ENCODE measurements at regions not wholly inside any gene's neighbourhood (a gene's known extent, or its start where the extent isn't known, plus 50 kb on each side); places are given as distances from the start of the nearest gene placed in this dataset.
"Not testable (repeated sequence)": the region's sequence is repeated elsewhere in the genome, so short reads cannot be mapped to it uniquely, and the experiment has no call there.

- no peak for DNase-seq
These were observed 128.9 kb downstream of the TMEM200A start for GRCh38 chr6:130494729-130495128.

GRCh38 chr6:130500693-130501092, 134.9 kb downstream of the TMEM200A start:
- DNase-seq, result no peak

GRCh38 chr6:130503146-130503545, 137.3 kb downstream of the TMEM200A start:
- DNase-seq, result no peak

GRCh38 chr6:130505808-130506598, 140.2 kb downstream of the TMEM200A start:
- no peak for DNase-seq

GRCh38 chr6:130507005-130507665, 141.3 kb downstream of the TMEM200A start:
- DNase-seq, result not testable (repeated sequence)

GRCh38 chr6:130507666-130508028, 141.8 kb downstream of the TMEM200A start:
- DNase-seq, result no peak

GRCh38 chr6:130513770-130514169, 148.0 kb downstream of the TMEM200A start:
- no peak for DNase-seq

GRCh38 chr6:130514712-130515111, 148.9 kb downstream of the TMEM200A start:
- no peak for DNase-seq

GRCh38 chr6:130515306-130515705, 149.5 kb downstream of the TMEM200A start:
- DNase-seq, result no peak

GRCh38 chr6:130516604-130517003, 150.8 kb downstream of the TMEM200A start:
- DNase-seq, result no peak

GRCh38 chr6:130517444-130517931, 151.7 kb downstream of the TMEM200A start:
- DNase-seq, result no peak

GRCh38 chr6:130518588-130518987, 152.8 kb downstream of the TMEM200A start:
- DNase-seq, result no peak

- no peak for DNase-seq
These were observed 154.4 kb downstream of the TMEM200A start for GRCh38 chr6:130520221-130520620.

- DNase-seq, result no peak
These were observed 155.0 kb downstream of the TMEM200A start for GRCh38 chr6:130520801-130521200.

GRCh38 chr6:130524552-130524951, 158.7 kb downstream of the TMEM200A start:
- DNase-seq, result no peak

- DNase-seq, result no peak
These were observed 159.6 kb downstream of the TMEM200A start for GRCh38 chr6:130525408-130525807.

- no peak for DNase-seq
These were observed 160.6 kb downstream of the TMEM200A start for GRCh38 chr6:130526466-130526865.

GRCh38 chr6:130527173-130527572, 161.4 kb downstream of the TMEM200A start:
- DNase-seq, result no peak

GRCh38 chr6:130529569-130530149, 163.8 kb downstream of the TMEM200A start:
- no peak for DNase-seq

- no peak for DNase-seq
These were observed 168.8 kb downstream of the TMEM200A start for GRCh38 chr6:130534627-130535026.

- DNase-seq, result no peak
These were observed 169.4 kb downstream of the TMEM200A start for GRCh38 chr6:130535242-130535641.

- DNase-seq, result no peak
These were observed 171.6 kb downstream of the TMEM200A start for GRCh38 chr6:130537447-130537846.

GRCh38 chr6:130547723-130548122, 181.9 kb downstream of the TMEM200A start:
- DNase-seq, result no peak

Data from T1000 (cell line).